Erythroblast (primary cell): ENCODE measurements at regions not wholly inside any gene's neighbourhood (a gene's known extent, or its start where the extent isn't known, plus 50 kb on each side); places are given as distances from the start of the nearest gene placed in this dataset.

Experiments
- GATA1 ChIP-seq: IDR thresholded peaks from 2 replicates; pipeline ENCODE4 v1.6.1; 2011; ENCODE audit warnings: low read depth, mild to moderate bottlenecking, control low read depth, low read length, moderate library complexity
- POLR2A ChIP-seq: IDR thresholded peaks from 2 replicates; pipeline ENCODE4 v1.6.1; 2011; ENCODE audit warnings: mild to moderate bottlenecking, low read length

DNA sequence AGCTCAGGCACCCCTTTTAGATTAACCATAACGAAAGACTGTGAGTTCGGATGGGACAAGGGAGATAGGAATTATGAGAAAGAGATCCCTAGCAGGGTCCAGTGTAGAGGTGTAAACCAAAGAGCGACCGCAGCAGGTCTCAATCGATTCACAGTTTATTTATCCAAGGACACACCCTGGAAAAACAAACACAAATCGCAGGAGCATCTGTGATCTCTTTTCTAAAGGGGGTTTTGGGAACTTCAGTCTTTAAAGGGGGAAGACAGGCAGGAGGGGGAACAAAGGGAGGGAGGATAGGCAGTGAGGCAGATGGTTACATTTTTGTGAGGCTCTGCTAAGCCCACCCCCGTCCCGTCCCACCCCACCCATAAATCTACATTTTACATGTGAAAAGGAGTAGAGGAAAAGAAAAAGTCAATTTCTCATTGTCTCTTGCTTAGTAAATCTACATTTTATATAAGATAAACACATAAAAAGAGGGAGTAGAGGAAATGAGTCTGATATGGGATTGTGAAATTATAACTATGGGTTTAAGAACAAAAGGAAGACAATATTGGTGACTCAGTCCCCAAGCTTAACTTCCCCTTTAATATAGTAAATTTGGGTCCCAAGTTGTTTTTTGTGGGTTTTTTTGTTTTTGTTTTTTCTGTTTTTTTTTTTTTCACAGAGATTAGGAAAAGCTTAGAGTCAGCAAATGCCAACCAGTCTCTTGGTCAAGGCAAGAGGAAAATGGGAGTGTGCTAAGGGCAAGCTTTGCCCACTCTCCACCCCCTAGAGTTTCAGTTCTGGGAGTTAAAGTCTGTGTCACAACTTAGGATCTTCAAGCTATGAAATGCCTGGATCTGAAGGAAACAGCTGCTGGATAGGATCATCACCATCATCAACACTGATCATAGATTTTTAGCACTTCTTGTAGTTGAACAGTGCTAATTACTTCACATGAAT is 160.9 kb upstream of the CDH5 start:
- TF ChIP-seq POLR2A, result no peak
- no peak for TF ChIP-seq GATA1
